ENCODE measurements at regions not wholly inside any gene's neighbourhood (a gene's known extent, or its start where the extent isn't known, plus 50 kb on each side); places are given as distances from the start of the nearest gene placed in this dataset.

DNA sequence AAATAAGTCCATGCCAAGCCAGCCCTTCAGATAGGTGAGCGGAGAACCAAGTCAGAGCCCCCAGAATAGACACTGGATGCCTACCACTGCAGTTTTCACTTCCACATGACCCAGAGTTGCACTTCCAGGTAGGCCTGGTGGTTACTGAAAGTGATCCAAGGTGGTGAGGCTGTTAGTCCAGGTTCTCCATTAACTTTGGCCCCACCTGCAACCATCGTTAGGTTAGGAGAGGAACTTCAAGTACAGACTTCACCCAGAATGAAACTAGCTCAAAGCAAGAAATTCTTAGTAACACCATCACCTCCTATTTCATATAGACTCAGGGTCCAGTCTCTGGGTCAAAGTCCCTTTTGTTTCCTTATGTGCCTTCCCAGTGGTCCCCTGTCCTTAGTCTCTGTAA, 293.1 kb upstream of the ID2 start:
- H3K23ac ChIP-seq (ENCODE audit: insufficient read length, low read depth, low read length), result no peak overlapping the region
- no peak overlapping the region for H2AFZ ChIP-seq (ENCODE audit: low read length)
- 0 out of 2 replicates have a peak, but pooled peaks cover 1% of the 10 kb centered on the region for H3K79me2 ChIP-seq (ENCODE audit: insufficient read depth, low read length)
- no peak overlapping the region for H3K18ac ChIP-seq (ENCODE audit: insufficient read length, low read depth, low read length)
- TF ChIP-seq, protein P1, sequence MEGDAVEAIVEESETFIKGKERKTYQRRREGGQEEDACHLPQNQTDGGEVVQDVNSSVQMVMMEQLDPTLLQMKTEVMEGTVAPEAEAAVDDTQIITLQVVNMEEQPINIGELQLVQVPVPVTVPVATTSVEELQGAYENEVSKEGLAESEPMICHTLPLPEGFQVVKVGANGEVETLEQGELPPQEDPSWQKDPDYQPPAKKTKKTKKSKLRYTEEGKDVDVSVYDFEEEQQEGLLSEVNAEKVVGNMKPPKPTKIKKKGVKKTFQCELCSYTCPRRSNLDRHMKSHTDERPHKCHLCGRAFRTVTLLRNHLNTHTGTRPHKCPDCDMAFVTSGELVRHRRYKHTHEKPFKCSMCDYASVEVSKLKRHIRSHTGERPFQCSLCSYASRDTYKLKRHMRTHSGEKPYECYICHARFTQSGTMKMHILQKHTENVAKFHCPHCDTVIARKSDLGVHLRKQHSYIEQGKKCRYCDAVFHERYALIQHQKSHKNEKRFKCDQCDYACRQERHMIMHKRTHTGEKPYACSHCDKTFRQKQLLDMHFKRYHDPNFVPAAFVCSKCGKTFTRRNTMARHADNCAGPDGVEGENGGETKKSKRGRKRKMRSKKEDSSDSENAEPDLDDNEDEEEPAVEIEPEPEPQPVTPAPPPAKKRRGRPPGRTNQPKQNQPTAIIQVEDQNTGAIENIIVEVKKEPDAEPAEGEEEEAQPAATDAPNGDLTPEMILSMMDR (conservative IDR thresholded peaks at IDR 0.05), result no peak
- H2BK5ac ChIP-seq (ENCODE audit: insufficient read length, low read length), result no peak overlapping the region
- Mint-ChIP-seq H3K4me3 (no peak overlapping the region), H3K27ac (no peak overlapping the region), H3K36me3 (ENCODE audit: insufficient read depth in 1 of 3, low read depth in 3 of 3) (no peaks in the 10 kb centered on the region; a peak in 1 of 7 replicates), H3K27me3 (ENCODE audit: low read depth) (peaks cover 13% of the 10 kb centered on the region), H3K4me1 (peaks cover 32 to 34% of the 10 kb centered on the region in 2 experiments), H3K9me3 (no peaks in the 10 kb centered on the region; a peak in 1 of 5 replicates)
- no peaks in the 10 kb centered on the region for H3K79me1 ChIP-seq (ENCODE audit: insufficient read depth, low read depth, low read length, poor library complexity, severe bottlenecking)
- H2BK12ac ChIP-seq (ENCODE audit: insufficient read length, low read depth, low read length), result no peak overlapping the region
- H3K14ac ChIP-seq (ENCODE audit: insufficient read depth, low read length), result no peak overlapping the region
- H3K56ac ChIP-seq (ENCODE audit: insufficient read length, low read depth, low read length), result no peak overlapping the region
- no peaks in the 10 kb centered on the region for H3K27me3 ChIP-seq (ENCODE audit: insufficient read depth, low read length)
- H3K4me1 ChIP-seq (ENCODE audit: insufficient read depth, low read length), result peaks cover 6% of the 10 kb centered on the region; the same call in 1 of the 2 replicates
- no peaks in the 10 kb centered on the region for H3K23me2 ChIP-seq (ENCODE audit: insufficient read length, low read depth, low read length, poor library complexity, severe bottlenecking)
- no peak overlapping the region for H3K4me2 ChIP-seq (ENCODE audit: insufficient read depth, insufficient read length, low read length)
- H4K8ac ChIP-seq (replicated peaks; ENCODE audit: insufficient read length, low read depth, low read length), result no peak overlapping the region
- H3K9me3 ChIP-seq (ENCODE audit: control insufficient read depth, low read depth, low read length), result no peaks in the 10 kb centered on the region
- no peaks in the 10 kb centered on the region for H4K20me1 ChIP-seq (ENCODE audit: control insufficient read depth, insufficient read depth, insufficient read length)
- no peak overlapping the region for H3K4ac ChIP-seq (ENCODE audit: low read depth, low read length)
- H2BK20ac ChIP-seq (ENCODE audit: low read depth, low read length, poor library complexity, severe bottlenecking), result no peak overlapping the region
- no peak overlapping the region for H4K91ac ChIP-seq (ENCODE audit: insufficient read length, low read depth, low read length)
- WGBS (ENCODE audit: extremely low coverage, insufficient read length, low lambda C conversion rate), result no CpG with 5 or more reads among the region's 2 CpGs
- no peak overlapping the region for H2BK120ac ChIP-seq (ENCODE audit: low read depth, low read length, poor library complexity, severe bottlenecking)
- H3K27ac ChIP-seq (ENCODE audit: insufficient read length, low read depth, low read length), result no peak overlapping the region
- no peak overlapping the region for H3T11ph ChIP-seq (ENCODE audit: low read length)
- H4K5ac ChIP-seq (ENCODE audit: insufficient read length, low read depth, low read length), result no peak overlapping the region
- no peak for DNase-seq
- H2BK15ac ChIP-seq (ENCODE audit: low read depth, low read length), result no peak overlapping the region
- H2AK5ac ChIP-seq (ENCODE audit: insufficient read length, low read length), result no peak overlapping the region
- no peak overlapping the region for H3K9ac ChIP-seq (ENCODE audit: extremely low read depth, insufficient read length, low read length)

All from H9 (cell line).